GM21367 (cell line): ENCODE measurements at regions not wholly inside any gene's neighbourhood (a gene's known extent, or its start where the extent isn't known, plus 50 kb on each side); places are given as distances from the start of the nearest gene placed in this dataset.
"Not testable (repeated sequence)": the region's sequence is repeated elsewhere in the genome, so short reads cannot be mapped to it uniquely, and the experiment has no call there.

Source experiments
- ATAC-seq: cut with Tn5 transposase; IDR thresholded peaks from one replicate; pipeline ENCODE4 v1.9.1; 2021; ENCODE audit not compliant: unreplicated experiment

DNA sequence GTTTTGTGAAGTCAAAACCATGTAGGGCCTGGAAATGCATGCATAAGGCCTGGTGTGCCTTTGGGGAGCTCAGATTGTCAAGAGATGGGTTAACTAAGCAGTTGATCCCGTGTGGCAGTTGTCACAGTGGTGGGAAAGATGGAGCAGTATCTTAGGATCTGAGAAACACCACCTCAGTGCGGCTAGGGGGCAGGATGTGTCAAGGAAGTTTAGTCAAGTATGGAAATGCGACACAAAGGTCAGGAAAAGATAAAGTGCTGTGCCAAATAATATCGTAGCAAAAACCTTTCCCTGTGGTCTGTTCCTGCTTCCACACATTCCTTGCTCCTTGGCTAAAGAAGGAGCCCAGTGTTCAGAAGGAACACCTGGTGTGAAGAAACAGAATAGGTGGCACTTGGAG, 396.4 kb downstream of the EDEM1 start:
- no peak for ATAC-seq

DNA sequence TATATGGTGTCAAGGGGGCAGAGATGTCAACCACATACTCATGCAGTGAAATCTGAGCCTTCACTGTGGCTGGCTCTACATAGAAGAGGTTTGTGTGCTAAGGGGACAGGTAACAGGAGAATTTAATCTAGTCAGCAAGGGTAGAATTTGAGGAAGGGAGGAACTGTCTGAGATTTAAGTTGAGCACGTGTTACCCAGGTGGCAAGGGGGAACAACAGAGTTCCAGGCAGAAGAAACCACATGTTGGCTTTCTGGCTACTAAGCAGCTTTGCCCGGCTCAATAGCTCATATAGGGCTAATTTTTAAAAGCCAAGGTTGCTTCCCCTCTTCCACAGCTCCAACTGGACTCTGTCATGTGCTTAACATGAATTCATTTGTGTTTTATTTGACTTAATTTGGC, 397.6 kb downstream of the EDEM1 start:
- no peak for ATAC-seq

DNA sequence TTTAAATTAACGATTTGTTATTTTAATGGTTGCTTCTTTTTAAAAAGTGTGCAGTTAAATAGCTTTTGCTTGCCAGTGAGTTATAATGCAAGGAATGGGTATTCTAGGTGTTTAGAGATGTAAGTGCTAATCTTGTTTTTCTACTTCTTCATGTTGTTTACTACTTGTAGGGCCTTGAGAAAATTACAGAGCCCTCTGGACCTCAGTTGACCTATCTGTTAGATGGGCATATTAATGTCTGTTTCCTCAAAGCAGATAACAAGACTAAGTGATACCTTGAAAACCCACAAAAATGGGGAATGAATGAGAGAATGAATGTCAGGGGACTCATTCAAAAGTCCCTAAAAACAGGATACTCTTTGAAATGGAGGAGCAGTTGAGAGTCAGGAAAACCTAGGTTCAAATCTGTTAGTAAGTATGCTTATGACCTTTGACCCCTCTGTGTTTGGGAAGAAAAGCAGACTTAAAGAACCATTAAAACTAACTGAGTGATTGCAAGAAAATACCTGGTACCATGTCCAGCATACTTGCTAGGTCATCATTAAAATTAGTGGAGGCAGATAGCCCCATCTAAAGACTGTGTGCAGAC, 419.5 kb downstream of the EDEM1 start:
- ATAC-seq, result no peak

DNA sequence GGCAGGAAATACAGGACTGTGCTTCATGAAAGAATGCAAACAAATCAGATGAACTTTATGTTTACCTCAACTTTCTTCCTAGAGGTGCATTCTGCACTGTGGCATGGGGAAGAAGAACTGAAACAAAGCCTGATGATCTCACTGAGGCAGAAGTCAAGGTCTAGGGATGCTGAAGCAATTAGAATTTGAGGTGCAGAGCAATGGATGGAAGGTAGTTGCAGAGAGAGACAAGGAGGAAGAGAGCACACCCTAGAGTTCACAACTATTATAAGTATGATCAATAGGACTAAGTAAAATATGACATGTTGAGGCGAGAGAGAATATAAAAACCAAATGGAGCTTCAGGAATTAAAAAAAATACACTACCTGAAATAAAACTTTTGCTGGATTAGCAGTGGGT, 420.1 kb downstream of the EDEM1 start:
- no peak for ATAC-seq

DNA sequence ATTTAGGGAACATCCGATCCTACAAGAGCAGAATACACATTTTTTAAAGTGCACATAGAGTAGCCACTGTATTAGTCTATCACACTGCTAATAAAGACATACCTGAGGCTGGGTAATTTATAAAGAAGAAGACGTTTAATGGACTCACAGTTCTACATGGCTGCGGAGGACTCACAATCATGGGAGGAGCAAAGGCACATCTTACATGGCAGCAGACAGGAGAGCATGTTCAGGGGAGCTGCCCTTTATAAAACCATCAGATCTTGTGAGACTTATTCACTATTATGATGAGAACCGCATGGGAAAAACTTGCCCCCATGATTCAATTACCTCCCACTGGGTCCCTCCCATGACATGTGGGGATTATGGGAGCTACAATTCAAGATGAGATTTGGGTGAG, 421.5 kb downstream of the EDEM1 start:
- not testable (repeated sequence) for ATAC-seq

DNA sequence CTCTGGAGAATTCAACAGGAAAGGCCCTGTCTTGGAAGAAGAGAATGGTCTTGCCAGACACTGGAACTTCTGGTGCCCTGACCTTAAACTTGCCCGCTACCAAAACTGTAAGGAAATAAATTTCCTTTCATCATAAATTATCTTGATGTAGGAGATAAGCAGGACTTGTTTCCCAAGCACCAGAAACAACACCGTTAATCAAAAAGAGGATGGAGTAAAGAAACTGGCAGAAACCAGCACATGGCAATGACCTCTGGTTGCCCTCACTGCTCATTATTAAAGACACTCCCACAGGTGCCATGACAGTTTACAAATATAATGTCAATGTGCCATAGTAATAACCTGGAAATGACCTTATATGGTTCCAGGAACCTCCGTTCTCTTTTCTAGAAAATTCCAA, 426.1 kb downstream of the EDEM1 start:
- no peak for ATAC-seq

DNA sequence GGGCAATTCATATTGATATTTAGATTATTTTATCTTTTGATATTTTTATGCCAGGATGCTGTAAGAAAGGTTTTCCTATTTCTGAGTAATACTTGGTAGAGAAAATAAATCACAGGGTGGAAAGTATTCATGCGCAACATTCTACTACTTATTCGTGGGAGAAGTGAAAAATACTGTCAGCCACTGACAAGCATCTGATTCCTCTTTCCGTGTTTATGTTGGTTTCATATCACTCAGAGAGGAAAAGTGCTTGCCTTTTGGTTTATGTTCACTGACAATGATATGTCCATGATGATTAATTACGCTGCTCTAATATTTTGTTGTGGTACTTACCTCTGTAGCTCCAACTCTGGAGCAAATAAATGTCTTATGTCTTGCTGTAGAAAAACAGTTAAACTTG, 429.4 kb downstream of the EDEM1 start:
- no peak for ATAC-seq

DNA sequence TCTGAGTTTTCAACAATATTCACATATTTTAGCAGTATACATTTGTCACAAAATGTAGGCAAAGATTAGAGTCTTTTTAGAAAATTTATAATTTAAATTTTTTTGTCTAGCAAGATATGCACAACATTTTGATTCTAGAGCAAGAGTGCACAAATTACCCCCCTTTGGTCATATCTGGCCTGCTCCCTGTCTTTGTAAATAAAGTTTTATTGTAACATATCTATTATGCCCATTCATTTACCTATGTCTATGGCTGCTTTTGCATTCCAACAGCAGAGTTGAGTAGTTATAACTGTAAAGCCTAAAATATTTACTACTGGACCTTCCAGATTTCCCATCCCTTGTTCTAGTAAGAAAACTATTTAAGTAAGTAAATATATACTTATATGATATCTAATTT, 430.7 kb downstream of the EDEM1 start:
- no peak for ATAC-seq

DNA sequence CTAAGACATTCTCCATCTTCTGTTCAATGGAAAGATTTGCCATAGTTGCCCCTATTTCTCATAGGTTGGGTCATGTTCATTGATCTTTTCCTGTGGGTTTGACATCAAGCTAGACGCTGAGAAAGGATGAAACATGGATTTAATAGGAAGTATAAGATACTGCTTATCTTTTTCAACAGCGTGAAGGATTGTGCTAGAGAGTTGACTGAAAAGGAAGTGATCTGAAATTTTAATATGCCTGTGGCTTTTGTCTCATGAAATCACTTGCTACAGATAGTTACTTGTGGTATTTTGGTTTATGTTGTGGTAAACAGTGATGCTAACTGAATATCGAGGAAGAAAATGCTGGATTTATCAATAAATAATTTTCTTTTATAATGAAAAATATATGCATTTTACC, 442.9 kb downstream of the EDEM1 start:
- no peak for ATAC-seq

DNA sequence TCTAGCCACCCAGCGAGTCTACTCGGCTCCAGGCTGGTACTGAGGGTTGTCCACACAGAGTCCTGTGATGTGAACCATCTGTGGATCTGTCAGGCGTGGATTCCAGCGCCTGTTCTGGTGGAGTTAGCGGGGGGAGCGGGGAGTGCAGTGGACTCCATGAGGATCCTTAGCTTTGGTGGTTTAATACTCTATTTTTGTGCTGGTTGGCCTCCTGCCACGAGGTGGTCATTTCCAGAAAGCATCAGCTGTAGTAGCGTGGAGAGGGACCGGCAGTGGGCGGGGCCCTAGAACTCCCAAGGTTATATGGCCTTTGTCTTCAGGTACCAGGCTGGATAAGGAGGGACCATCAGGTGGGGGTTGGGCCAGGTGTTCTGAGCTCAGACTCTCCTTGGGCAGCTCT, 446.5 kb downstream of the EDEM1 start:
- ATAC-seq, result no peak

DNA sequence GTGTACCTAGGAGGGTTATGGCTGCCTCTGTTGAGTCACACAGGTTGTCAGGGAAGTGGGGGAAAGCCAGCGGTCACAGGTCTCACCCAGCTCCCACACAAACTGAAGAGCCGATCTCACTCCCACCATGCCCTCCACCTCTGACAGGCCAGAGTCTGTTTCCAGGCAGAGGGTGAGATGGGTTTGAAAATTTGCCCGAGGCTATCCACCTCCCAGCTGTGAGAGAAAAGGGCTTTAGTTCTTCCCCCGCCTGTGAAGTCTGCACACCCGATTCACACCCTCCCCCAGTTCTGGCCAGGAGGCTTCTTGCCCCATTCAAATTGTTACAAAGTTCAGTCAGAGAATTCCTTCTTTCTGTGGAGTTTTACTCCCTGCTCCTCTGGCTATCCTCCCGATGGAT, 446.9 kb downstream of the EDEM1 start:
- ATAC-seq, result no peak

DNA sequence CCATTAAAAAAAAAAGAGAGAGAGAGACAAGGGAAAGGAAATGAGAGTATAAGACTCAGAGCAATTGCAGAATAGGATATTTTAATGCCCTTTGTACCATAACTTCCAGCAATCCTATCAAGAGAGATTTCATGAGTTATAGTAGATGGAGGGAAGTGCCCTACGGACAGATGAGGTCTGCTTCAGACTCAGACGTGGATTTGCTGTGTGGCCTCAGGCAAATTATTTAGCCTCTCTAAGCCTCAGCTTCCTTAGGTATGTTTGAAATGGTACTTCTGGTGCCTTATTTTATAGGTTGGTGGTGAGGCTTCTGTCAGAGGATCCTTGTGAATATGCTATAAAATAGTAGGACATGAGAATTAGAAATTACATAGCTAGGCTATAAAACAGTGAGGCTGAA, 448.2 kb downstream of the EDEM1 start:
- no peak for ATAC-seq

DNA sequence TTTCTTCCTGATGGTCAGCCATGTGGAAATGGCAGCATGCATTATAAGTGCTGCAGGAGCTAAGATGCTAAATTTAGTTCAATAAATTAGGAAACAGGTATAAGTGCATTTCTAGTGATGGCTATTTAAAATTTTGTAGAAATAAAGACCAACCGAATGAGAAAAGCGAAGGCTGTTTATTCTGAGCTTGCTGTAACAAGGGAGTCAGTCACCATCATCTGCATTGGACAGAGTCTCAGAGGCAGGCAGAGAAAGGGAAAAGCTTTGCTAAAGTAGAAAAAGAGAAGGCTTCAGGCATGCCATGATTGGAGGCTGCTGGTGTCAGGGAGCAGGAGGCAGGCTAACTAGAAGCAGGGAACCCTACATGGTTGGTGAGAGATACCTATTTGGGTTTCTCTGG, 451.0 kb downstream of the EDEM1 start:
- ATAC-seq, result no peak

DNA sequence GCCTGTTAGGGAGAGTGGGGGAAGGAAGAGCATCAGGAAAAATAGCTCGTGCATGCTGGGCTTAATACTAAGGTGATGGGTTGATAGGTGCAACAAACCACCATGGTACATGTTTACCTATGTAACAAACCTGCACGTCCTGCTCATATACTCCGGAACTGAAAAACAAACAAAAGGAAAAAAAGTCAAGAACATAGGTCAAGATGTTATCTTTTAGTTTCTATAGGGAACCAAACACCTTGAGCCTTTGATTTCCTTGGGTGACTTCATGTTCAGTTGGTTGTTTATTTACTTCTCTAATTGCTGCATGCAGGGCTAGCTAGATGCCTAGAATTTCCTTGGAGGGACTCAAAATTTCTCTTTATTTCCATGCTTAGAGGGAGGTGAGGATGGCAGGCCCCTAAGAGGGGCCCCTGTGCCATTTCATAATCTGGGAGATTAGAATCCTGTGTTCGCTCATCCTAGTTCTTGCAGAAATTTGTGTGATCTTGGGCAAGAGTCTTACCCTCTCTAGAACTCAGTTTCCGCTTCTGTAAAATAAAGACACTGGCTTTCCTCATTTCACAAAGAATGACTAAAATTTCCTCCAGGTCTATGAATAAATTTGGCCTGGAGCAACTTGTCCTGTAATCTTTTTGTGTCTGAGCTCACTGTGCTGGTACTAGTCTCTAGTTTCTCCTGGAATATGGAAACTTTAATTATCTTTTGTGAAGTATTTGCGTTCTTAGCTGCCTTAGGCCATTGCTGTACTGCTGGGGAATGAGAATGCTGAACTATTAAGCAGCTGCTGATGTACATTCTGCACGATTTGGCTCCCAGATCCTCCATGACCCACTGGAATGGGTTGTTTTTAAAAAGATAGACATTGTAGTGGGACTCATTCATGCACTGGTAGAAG, 457.5 kb downstream of the EDEM1 start:
- no peak for ATAC-seq

DNA sequence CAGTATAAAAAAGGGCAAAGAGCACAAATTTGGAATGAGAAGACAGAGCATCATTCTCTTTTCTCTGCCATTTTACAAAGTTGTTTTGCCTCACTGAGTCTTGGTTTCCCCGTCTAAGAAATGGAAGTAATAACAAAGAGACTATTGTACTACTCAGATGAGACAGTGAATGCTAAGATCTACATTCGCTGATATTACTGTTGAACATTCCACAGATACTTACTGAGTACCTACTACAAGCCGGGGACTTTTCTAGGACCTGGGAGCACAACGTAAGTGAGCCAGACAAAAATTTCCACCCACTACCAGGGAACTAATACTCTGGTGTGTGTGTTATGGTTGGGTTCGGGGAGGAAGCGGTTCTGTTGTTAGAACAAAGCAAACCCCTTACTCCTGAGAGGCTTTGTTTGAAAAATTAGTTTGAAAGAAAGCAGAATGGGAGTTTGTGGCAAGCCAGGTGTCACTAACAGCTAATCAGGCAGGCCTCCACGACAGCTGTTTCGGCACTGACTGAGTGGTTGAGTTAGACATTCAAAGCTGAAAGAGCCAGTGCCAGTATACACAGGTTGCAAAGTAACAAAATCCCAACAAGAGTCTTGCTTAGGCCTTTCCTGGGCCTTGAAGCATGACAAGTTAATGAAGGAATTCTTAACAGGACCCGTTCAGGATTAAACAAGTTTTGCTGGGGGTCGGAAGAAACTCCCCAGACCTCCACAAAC, 458.3 kb downstream of the EDEM1 start:
- ATAC-seq, result no peak

DNA sequence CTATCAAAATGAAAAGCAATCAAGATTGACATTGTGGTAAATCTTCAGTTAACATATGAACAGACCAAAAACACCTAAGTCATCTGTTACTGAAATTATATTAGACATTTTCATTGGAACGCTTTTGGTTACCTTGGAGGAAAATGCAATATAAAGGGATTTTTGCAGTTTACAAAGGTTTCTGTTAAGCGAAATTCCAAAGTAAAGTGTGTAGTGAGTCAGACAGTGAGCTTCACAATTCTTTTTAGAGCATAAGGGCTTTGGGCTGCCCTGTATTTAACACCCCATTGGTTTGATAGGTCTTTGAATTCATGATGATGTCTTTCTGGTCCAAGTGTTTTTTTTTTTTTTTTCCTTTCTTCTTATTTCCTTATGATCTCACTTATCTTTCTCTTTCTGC, 462.8 kb downstream of the EDEM1 start:
- ATAC-seq, result no peak

DNA sequence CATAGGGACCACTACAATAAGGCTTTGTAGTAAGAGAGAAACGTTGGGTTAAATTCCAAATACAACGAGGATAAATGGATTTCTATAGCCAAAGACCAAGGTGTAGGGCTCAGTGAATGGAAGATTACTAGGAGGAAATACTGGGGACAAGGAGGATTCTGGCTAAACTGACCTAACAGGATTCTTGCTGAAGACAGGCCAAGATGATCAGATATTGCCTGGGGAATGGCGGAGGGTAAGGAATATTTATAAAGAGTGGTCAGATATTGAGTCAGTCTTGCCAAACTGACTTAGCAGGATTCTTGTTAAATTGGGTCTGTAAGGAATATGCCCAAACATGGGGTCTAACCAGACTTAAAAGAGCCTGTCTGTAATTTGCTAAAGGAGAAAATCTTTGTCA, 463.8 kb downstream of the EDEM1 start:
- no peak for ATAC-seq

DNA sequence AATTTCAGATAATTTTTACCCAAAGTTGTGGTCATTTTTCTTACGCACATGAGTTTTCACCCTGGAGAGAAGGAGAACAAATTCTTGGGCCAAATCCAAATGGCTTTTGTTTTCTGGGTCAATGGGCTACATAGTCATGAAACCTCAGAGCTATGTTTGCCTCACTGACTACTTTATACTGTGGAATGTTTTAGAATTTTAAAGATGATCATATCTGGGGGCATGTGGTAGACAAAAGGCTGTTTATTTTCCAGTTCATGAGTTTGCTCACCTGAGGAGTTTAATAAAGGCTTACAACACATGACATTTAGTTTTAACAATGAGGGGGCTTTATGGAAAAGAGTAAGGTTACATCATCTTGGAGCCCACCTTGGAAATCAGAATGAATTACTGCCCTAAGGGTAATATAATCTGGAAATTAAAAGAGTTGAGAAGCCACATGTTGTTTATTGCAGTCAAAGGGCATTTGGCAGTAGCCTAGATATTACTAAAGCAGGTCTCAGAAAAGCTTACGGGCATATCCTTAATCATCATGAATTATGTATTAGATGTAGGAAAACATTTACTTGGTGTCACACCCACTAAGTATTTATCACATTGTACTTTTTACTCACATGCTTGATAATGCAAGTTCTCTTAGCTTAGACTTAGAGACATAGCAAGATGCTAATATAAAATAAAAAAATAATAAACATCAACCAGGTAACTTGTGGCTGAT, 466.1 kb downstream of the EDEM1 start:
- ATAC-seq, result no peak

DNA sequence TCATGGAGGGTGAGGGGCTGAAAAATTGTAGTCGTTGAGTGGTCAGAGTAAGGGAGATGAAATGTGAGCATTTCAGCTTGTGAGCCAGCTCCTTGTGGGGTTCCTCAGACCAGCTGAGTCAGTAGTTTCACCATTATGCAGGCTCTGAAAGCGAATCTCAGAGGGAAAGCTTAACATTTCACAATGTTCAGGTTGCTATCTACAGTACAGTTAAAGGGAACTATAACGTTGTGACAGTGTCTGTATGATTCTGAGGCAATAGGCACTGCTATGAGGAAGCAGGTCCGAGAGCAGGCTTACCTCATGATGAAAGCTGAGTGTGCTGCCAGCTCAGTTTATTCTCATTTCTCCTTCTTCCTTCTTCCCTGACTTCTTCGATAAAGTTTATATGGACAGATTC, 469.6 kb downstream of the EDEM1 start:
- ATAC-seq, result no peak

DNA sequence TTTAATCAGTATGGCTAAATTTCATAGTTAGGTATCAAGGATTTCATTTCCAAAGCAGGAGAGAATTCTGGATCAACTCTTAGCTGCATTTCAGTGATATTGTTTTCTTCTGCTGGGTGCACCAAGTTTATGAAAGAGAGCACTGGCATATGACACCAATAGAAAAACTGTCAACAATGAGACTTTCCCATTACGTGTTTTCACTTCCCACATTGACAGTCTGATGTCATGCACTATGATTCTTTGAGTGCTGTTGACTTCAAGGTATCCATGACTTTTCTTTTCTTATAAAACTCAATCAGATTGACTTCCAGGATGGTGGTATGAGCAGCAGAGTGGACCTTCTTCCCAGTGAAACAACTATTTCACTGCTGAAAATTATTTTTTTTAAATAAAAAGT, 476.1 kb downstream of the EDEM1 start:
- ATAC-seq, result no peak

DNA sequence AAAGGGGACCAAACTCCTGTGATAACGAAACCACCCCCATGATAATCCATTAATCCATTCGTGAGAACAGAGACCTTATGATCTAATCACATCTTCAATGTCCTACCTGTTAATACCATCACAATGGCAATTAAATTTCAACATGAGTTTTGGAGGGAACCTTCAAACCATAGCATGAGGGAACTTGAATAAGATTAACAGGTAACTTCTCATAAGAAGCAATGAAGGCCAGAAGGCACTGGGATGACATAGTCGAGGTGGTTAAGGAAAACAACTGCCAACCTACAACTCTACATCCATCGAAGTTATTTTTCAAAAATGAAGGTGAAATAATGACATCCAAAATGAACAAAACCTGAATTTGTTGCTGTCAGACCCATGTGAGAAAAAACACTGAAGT, 478.9 kb downstream of the EDEM1 start:
- ATAC-seq, result no peak

DNA sequence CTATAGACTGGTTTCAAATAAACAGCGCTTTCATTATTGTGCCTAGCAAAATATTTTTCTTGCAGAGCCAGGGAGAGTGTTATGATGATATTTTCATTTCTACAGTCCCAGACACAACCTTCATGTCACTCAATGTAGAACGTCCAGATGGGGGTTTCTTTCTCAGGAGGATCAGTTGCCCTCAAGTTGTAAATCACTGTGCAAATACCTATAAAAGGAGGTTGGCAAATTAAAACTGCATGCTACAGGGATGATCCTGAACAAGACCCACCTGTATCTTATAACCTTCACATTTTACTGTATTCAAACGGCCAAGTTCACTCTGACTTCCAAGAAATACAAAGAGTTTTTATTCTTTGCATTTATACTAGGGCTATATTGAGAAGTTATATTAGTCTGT, 486.0 kb downstream of the EDEM1 start:
- ATAC-seq, result no peak
